ENCODE measurements at regions not wholly inside any gene's neighbourhood (a gene's known extent, or its start where the extent isn't known, plus 50 kb on each side); places are given as distances from the start of the nearest gene placed in this dataset.

DNA sequence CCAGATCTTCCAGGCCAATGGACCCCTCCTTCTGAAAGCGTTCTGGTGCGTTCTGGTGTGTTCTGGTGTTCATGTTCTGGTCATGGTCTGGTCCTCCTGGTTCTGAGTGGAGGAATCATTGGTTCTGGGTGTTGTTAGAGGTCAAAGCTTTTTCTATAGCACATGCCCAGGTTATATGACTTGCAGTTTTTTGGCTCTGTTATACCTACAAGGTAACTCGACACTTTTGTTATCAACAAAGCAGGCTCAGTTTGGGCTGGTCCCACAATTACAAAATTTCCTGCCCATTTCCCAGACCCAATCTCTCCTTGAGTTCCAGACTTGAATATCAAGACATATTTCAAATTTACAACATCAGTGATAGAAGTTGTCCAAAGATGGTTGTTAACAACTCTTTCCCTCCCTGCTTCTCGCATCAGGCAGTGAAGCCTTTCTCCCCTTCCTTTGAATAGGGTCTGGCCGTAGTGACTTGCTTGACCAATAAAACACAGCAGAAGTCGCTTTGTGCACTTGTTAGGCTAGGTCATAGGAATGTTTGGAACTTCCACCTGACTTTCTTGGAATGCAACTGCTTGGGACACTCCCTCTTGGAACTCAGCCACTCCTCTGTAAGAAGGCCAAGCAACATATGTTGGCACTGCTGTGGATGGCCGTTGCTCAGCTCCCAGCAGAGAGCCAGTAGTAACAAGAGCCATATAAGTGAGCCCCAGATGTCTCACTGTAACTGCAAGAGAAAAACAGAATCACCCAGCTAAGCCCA lies 83.1 kb upstream of the STEAP1B start:
- POLR2A ChIA-PET = no interaction called here
- peak; percentile 77 for FAIRE-seq
- peak; percentile 48 to 86 for DNase-seq (ENCODE audit: low read depth in 1 of 2, low spot score in 1 of 2)

DNA sequence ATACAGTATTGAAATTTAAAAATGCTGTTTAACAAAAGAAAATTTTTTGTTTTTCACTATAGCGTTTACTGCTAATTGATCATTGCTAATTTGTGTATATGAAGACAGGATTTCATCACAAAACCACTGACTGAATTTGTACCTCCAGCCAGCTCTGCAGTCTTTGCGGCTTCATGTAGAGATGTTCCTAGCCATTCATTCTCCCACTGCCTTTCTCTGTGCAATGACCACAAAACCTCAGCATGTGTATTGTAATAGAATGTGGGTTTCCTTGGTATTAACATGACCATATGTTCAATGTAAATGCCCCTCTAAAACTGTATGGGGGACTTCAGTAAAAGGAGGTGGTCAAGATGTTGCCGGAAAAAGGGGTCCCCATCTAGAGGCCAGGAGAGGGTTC lies 81.1 kb upstream of the STEAP1B start:
- FAIRE-seq (no peak), DNase-seq (ENCODE audit: low read depth in 1 of 2, low spot score in 1 of 2) (no peak), ATAC-seq (no peak)
- TF ChIP-seq NFE2L2 (conservative IDR thresholded peaks at IDR 0.05; ENCODE audit: low read length) (no peak), RARB (CRISPR knock-in tag; IDR thresholded peaks at IDR 0.05) (no peak), HEYL (CRISPR knock-in tag; IDR thresholded peaks at IDR 0.05) (no peak), CHD4 (IDR thresholded peaks at IDR 0.05; ENCODE audit: borderline replicate concordance) (no peak), BHLHE40 (IDR thresholded peaks at IDR 0.05; ENCODE audit: low read depth, low read length) (no peak), ESRRA (IDR thresholded peaks at IDR 0.05; ENCODE audit: borderline replicate concordance, low read length) (no peak), RNF2 (IDR thresholded peaks at IDR 0.05; ENCODE audit: borderline replicate concordance, low read depth) (no peak), HOXA7 (CRISPR knock-in tag; IDR thresholded peaks at IDR 0.05) (no peak), KDM1A (IDR thresholded peaks at IDR 0.05; ENCODE audit: low read depth) (no peak), CHD2 (IDR thresholded peaks at IDR 0.05; ENCODE audit: low read length, partially characterized antibody) (no peak), FOXS1 (CRISPR knock-in tag; IDR thresholded peaks at IDR 0.05) (no peak), ZSCAN20 (CRISPR knock-in tag; IDR thresholded peaks at IDR 0.05) (no peak), NR3C1 (IDR thresholded peaks at IDR 0.05) (no peak)
- TF ChIP-seq, protein P1, sequence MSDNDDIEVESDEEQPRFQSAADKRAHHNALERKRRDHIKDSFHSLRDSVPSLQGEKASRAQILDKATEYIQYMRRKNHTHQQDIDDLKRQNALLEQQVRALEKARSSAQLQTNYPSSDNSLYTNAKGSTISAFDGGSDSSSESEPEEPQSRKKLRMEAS (IDR thresholded peaks at IDR 0.05) = no peak
- TF ChIP-seq, protein P2, sequence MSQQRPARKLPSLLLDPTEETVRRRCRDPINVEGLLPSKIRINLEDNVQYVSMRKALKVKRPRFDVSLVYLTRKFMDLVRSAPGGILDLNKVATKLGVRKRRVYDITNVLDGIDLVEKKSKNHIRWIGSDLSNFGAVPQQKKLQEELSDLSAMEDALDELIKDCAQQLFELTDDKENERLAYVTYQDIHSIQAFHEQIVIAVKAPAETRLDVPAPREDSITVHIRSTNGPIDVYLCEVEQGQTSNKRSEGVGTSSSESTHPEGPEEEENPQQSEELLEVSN (IDR thresholded peaks at IDR 0.05; ENCODE audit: borderline replicate concordance, low read depth) = no peak
- TF ChIP-seq, protein P3, sequence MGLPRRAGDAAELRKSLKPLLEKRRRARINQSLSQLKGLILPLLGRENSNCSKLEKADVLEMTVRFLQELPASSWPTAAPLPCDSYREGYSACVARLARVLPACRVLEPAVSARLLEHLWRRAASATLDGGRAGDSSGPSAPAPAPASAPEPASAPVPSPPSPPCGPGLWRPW (IDR thresholded peaks at IDR 0.05) = no peak
- TF ChIP-seq, protein P4, sequence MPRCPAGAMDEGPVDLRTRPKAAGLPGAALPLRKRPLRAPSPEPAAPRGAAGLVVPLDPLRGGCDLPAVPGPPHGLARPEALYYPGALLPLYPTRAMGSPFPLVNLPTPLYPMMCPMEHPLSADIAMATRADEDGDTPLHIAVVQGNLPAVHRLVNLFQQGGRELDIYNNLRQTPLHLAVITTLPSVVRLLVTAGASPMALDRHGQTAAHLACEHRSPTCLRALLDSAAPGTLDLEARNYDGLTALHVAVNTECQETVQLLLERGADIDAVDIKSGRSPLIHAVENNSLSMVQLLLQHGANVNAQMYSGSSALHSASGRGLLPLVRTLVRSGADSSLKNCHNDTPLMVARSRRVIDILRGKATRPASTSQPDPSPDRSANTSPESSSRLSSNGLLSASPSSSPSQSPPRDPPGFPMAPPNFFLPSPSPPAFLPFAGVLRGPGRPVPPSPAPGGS (IDR thresholded peaks at IDR 0.05) = no peak
- CTCF ChIA-PET = interaction anchor here (0.9 to 4.7 kb wide), 4 partner anchors 21 to 152 kb away, joined by 4 to 29 read pairs (median 8); no protein-coding TSS in a partner anchor
- Histone ChIP-seq H3K4me1 (peaks cover 41% of the 10 kb centered on the region), H3K9me3 (no peaks in the 10 kb centered on the region), H3K27ac (peak overlapping the region in 1 of 2 experiments; percentile 51; a peak in 3 of 6 replicates), H3K4me2 (no peak overlapping the region), H3K4me3 (no peak overlapping the region)
- 92% methylated on average over 3 of the region's 3 CpGs for WGBS (ENCODE audit: missing lambda C conversion rate)
- POLR2A ChIA-PET = no interaction called here

More for the DNA sequence above, 83.1 kb upstream of the STEAP1B start:
- H3K4me1 ChIP-seq = peaks cover 28% of the 10 kb centered on the region
- H3K4me3 ChIP-seq = no peak overlapping the region
- ATAC-seq = peak; percentile 86 to 90
- H3K9me3 ChIP-seq = no peaks in the 10 kb centered on the region
- peak overlapping the region; percentile 46 to 72 for H3K27ac ChIP-seq
- WGBS (ENCODE audit: missing lambda C conversion rate) = 42% methylated on average over 7 of the region's 7 CpGs
- H3K4me2 ChIP-seq = peak overlapping the region; percentile 46
- CTCF ChIA-PET = interaction anchor here (1.0 to 4.7 kb wide), 4 partner anchors 23 to 149 kb away, joined by 3 to 29 read pairs (median 6); no protein-coding TSS in a partner anchor
- TF ChIP-seq HDAC2 (IDR thresholded peaks at IDR 0.05) (no peak), SMC3 (IDR thresholded peaks at IDR 0.05) (no peak), MAFK (IDR thresholded peaks at IDR 0.05; ENCODE audit: partially characterized antibody) (peak; percentile 4), POLR2AphosphoS2 (conservative IDR thresholded peaks at IDR 0.05; ENCODE audit: low read length) (no peak), RNF2 (IDR thresholded peaks at IDR 0.05; ENCODE audit: borderline replicate concordance, low read depth) (no peak), KDM1A (IDR thresholded peaks at IDR 0.05; ENCODE audit: low read depth) (no peak), GATA3 (IDR thresholded peaks at IDR 0.05; ENCODE audit: borderline replicate concordance) (0 out of 2 replicates have a peak, but pooled peaks have one; percentile 15), CBX2 (IDR thresholded peaks at IDR 0.05; ENCODE audit: borderline replicate concordance, low read depth) (no peak), CBX8 (IDR thresholded peaks at IDR 0.05) (no peak), RFX5 (IDR thresholded peaks at IDR 0.05) (no peak), JUN (IDR thresholded peaks at IDR 0.05) (0 out of 5 replicates have a peak, but pooled peaks of 1 of the 2 experiments have one; percentile 17), NFE2L2 (conservative IDR thresholded peaks at IDR 0.05; ENCODE audit: low read length) (peak; percentile 58; the same call in 1 of the 2 replicates), MAZ (IDR thresholded peaks at IDR 0.05; ENCODE audit: borderline replicate concordance, low read depth, low read length) (no peak), CHD4 (IDR thresholded peaks at IDR 0.05; ENCODE audit: borderline replicate concordance) (no peak), FOSL2 (IDR thresholded peaks at IDR 0.05) (no peak), FOSL2 (CRISPR knock-in tag; IDR thresholded peaks at IDR 0.05) (no peak), EHF (CRISPR knock-in tag; IDR thresholded peaks at IDR 0.05) (no peak), NPAS2 (CRISPR knock-in tag; IDR thresholded peaks at IDR 0.05; ENCODE audit: borderline replicate concordance) (no peak)
- TF ChIP-seq, protein P5, sequence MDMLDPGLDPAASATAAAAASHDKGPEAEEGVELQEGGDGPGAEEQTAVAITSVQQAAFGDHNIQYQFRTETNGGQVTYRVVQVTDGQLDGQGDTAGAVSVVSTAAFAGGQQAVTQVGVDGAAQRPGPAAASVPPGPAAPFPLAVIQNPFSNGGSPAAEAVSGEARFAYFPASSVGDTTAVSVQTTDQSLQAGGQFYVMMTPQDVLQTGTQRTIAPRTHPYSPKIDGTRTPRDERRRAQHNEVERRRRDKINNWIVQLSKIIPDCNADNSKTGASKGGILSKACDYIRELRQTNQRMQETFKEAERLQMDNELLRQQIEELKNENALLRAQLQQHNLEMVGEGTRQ (IDR thresholded peaks at IDR 0.05) = no peak
